GM18867 (cell line): ENCODE measurements at regions not wholly inside any gene's neighbourhood (a gene's known extent, or its start where the extent isn't known, plus 50 kb on each side); places are given as distances from the start of the nearest gene placed in this dataset.
"Not testable (repeated sequence)": the region's sequence is repeated elsewhere in the genome, so short reads cannot be mapped to it uniquely, and the experiment has no call there.

Experiments
- ATAC-seq: cut with Tn5 transposase; IDR thresholded peaks from one replicate; pipeline ENCODE4 v1.9.1; 2021; ENCODE audit warnings: mild to moderate bottlenecking, moderate library complexity; ENCODE audit not compliant: unreplicated experiment

DNA sequence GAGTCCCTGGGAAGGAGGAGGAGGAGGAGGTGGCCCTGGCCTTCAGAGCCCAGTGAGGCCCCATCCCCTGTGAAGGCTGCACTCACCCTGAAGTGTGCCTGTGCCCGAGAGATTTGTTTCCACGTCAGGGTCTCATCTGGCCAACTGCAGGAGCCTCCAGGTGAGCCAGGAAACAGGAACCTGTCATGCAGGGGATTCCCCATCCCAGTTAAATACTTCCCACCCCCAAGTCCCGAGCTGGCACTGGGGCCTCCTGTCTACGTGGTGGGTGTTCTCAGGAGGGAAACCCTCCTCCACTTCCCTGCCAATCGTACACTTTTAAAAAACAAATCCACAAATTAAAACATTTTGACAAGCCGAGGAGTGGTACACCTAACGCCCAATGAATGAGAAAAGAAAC lies 50.9 kb upstream of the SFSWAP start:
- ATAC-seq, result not testable (repeated sequence)

DNA sequence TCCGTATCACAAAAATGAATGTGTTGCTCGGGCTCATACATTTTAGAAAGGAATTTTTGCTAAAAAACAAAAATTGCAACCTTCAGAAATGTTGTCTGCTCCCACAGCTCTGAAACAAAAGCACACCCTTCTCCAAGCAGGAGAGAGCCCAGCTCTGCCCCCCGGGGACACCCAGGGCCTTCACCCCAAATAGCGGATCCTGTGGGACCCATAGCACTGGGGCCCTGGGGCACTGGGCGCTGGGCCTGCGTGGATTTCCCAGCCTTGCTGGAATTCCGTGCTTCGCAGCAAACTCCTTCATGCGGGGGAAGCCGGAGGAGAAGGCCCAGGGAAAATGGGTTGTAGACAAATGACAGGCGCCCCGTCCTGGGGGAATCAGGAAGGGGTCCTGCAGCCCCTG lies 50.5 kb upstream of the SFSWAP start:
- not testable (repeated sequence) for ATAC-seq
